LNCAP (cell line): ENCODE measurements at regions not wholly inside any gene's neighbourhood (a gene's known extent, or its start where the extent isn't known, plus 50 kb on each side); places are given as distances from the start of the nearest gene placed in this dataset.
A peak's percentile ranks its signal among the peaks of the same experiment; 100 is the strongest.

ENCODE experiments used
- TF ChIP-seq, protein P1 (sequence below): fragments of 450-650 bp; IDR thresholded peaks from 2 replicates; pipeline ENCODE4 v1.5.1; 2017; ENCODE audit warnings: mild to moderate bottlenecking

DNA sequence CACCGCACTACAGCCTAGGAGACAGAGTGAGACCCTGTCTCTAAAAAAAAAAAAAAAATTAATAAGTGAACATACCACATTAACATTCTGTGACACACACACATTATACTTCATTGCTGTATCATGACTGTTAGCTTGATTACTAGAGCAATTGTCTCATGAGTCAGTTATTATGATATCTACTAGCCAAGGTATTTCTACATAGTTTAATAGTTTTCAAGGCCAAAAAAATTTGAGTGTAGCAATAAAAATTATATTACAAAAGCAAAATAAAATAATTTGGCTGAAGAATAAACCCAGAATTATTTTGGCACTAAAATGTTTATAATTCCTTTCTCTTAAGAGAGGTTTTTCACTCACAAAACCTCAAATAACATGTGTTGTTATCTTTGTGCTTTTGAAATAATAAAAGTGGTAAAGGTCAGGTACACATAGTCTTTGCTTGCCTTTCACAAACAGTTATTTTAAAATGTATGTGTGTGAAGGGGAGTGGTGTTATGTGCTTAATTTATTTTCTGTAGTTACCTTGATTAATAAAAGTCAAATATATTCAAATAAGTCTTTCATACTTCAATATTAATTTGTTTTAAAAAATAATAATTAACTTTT, 136.9 kb upstream of the SPOPL start:
- TF ChIP-seq, protein P1, sequence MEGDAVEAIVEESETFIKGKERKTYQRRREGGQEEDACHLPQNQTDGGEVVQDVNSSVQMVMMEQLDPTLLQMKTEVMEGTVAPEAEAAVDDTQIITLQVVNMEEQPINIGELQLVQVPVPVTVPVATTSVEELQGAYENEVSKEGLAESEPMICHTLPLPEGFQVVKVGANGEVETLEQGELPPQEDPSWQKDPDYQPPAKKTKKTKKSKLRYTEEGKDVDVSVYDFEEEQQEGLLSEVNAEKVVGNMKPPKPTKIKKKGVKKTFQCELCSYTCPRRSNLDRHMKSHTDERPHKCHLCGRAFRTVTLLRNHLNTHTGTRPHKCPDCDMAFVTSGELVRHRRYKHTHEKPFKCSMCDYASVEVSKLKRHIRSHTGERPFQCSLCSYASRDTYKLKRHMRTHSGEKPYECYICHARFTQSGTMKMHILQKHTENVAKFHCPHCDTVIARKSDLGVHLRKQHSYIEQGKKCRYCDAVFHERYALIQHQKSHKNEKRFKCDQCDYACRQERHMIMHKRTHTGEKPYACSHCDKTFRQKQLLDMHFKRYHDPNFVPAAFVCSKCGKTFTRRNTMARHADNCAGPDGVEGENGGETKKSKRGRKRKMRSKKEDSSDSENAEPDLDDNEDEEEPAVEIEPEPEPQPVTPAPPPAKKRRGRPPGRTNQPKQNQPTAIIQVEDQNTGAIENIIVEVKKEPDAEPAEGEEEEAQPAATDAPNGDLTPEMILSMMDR, result no peak

DNA sequence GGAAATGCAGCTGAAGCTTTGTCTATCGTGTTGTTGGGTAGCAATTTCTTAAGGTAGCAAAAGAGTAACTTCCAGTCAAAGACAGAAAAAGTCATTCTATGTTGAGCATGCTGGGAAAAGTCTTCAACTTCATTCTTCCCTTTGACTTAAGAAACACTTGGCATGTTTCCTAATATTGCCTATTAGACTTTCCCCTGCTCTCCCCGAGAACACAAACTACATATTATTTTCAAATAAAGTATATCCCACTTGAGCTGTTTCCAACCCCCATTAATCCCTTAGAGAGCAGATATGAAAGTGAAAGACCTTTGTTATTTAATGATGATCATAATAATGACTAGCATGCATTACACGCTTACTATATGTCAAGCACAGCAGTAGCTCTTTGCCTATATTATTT, 136.0 kb upstream of the SPOPL start:
- TF ChIP-seq, protein P1, result no peak

DNA sequence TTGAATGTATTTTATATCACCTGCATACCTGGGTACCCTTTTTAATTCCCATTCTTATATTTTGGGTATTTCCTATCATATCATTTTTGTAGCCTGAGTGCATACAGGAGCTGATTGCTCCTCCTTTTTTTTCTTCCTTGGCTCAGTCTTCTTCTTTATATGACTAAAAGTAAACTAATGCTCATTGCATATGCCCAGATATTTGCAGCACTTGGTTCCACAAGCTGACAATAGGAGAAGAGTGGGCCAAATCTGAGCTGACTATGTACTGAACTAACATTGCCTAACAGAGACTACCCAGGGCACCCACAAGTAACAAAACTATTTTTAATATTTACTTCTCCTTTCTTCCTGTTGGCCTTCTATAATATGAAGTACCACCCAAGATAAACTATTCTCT, 131.7 kb upstream of the SPOPL start:
- TF ChIP-seq, protein P1, result no peak

DNA sequence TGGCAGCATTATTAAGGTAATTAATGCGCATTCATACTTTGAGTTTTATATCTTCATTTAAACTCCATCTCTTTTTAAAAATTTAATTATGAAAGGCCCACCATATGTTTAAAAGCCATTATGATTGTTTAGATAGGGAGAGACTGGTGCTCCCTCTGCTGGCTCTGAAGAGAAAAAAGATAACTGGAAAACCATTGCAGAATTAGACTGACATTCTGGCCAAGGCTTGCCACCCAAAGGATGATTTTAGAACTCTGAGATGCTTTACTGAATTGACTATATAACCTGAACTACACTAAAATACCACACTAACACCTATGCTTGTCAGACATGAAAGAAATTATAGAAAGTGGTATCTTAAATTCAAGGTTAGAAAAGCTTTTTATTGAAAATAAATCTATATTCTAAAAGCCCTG, 127.6 kb upstream of the SPOPL start:
- TF ChIP-seq, protein P1, result peak; percentile 69

DNA sequence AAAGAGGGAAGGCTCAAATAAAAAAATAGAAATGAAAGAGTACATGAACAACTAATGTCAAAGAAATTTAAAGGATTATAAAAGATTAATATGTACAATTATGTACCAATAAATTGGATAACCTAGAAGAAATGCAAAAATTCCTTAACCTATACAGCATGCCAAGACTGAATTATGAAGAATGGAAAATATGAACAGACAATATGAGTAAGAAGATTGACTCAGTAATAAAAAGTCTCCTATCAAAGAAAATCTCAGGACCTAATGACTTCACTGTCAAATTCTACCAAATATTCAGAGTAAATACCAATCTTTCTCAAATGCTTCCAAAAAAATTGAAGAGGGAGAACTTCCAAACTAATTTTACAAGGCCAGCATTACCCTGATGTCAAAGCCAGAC, 120.2 kb upstream of the SPOPL start:
- TF ChIP-seq, protein P1, result no peak

DNA sequence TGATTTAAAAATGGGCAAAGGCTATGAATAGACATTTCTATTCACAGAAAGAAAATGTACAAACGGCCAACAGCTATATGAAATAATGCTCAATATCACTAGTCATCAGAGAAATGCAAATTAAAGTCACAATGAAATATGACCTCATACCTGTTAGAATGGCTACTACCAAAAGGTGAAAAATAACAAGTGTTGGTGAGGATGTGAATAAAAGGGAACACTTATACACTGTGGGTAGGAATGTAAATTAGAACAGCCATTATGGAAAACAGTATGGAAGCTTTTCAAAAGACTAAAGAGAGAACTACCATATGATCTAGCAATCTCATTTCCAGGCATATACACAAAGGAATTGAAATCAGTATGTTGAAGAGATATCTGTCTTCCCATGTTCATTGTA, 118.9 kb upstream of the SPOPL start:
- TF ChIP-seq, protein P1, result no peak

DNA sequence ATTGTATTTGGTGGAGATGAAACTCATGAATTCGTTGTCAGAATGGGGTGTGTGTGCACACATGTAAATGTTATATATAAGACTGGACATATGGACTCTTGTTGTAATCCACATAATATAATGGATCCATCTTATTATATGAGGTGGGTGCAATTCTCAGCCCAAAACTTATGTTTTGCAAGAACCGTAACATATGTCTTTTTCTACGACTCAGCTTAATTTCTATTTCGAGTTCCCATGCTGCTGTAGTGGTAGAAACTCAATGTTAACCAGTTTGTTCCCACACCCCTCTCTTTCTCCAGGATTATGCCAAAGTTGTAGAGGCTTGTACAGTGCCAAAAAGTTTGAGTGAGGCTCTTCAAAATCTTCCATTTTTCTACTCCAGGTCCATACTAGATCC, 112.5 kb upstream of the SPOPL start:
- TF ChIP-seq, protein P1, result no peak
